ENCODE measurements at regions not wholly inside any gene's neighbourhood (a gene's known extent, or its start where the extent isn't known, plus 50 kb on each side); places are given as distances from the start of the nearest gene placed in this dataset.

DNA sequence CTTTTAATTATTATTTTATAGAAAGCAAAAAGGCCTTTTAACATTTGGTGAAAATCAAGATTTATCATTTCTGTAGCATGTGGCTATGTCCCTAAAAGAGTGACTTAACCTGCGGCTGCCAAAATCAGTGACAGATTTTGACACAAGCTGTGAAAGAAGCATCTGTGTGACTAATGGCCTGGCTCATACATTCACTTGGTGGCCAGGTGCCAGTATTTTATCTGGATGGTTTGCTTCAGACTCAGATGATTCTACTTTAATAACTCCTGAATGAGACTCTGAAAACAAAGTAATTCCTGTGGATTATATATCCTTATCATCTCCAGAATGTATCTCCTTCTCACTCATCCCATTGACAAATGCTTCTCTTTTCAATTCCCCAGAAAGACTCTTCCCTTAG lies 103.0 kb downstream of the FSCB start:
- H3F3A ChIP-seq (replicated peaks; ENCODE audit: low read depth), result no peaks in the 10 kb centered on the region
- Mint-ChIP-seq H3K27ac (no peak overlapping the region), H3K9me3 (no peaks in the 10 kb centered on the region), H3K27me3 (ENCODE audit: insufficient read depth, low read depth, poor library complexity) (peaks cover 2% of the 10 kb centered on the region), H3K36me3 (ENCODE audit: low read depth) (no peaks in the 10 kb centered on the region), H3K4me1 (no peaks in the 10 kb centered on the region), H3K4me3 (no peak overlapping the region)
- no peaks in the 10 kb centered on the region for H4K20me1 ChIP-seq (replicated peaks; ENCODE audit: insufficient read depth)
- H3K4me1 ChIP-seq (ENCODE audit: insufficient read depth), result no peaks in the 10 kb centered on the region
- H2AFZ ChIP-seq, result no peak overlapping the region
- no peaks in the 10 kb centered on the region for H3K27me3 ChIP-seq (ENCODE audit: insufficient read depth)
- ATAC-seq (no peak), DNase-seq (ENCODE audit: low spot score) (no peak)
- no peak overlapping the region for H3K4me2 ChIP-seq
- TF ChIP-seq, protein P1, sequence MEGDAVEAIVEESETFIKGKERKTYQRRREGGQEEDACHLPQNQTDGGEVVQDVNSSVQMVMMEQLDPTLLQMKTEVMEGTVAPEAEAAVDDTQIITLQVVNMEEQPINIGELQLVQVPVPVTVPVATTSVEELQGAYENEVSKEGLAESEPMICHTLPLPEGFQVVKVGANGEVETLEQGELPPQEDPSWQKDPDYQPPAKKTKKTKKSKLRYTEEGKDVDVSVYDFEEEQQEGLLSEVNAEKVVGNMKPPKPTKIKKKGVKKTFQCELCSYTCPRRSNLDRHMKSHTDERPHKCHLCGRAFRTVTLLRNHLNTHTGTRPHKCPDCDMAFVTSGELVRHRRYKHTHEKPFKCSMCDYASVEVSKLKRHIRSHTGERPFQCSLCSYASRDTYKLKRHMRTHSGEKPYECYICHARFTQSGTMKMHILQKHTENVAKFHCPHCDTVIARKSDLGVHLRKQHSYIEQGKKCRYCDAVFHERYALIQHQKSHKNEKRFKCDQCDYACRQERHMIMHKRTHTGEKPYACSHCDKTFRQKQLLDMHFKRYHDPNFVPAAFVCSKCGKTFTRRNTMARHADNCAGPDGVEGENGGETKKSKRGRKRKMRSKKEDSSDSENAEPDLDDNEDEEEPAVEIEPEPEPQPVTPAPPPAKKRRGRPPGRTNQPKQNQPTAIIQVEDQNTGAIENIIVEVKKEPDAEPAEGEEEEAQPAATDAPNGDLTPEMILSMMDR (conservative IDR thresholded peaks at IDR 0.05; ENCODE audit: low read depth in 2 of 2), result no peak
- TF ChIP-seq ZNF114 (CRISPR knock-in tag; IDR thresholded peaks at IDR 0.05) (no peak), EZH2 (IDR thresholded peaks at IDR 0.05; ENCODE audit: low read depth, unreplicated experiment) (no peak), POLR2AphosphoS5 (IDR thresholded peaks at IDR 0.05; ENCODE audit: low read depth) (no peak), EZH2phosphoT487 (IDR thresholded peaks at IDR 0.05; ENCODE audit: unreplicated experiment) (no peak), CREB1 (CRISPR knock-in tag; IDR thresholded peaks at IDR 0.05; ENCODE audit: low read depth) (no peak), STAT1 (IDR thresholded peaks at IDR 0.05; ENCODE audit: unreplicated experiment) (no peak), JUNB (IDR thresholded peaks at IDR 0.05; ENCODE audit: unreplicated experiment) (no peak), NANOG (IDR thresholded peaks at IDR 0.05; ENCODE audit: borderline replicate concordance) (no peak)
- TF ChIP-seq, protein P2, sequence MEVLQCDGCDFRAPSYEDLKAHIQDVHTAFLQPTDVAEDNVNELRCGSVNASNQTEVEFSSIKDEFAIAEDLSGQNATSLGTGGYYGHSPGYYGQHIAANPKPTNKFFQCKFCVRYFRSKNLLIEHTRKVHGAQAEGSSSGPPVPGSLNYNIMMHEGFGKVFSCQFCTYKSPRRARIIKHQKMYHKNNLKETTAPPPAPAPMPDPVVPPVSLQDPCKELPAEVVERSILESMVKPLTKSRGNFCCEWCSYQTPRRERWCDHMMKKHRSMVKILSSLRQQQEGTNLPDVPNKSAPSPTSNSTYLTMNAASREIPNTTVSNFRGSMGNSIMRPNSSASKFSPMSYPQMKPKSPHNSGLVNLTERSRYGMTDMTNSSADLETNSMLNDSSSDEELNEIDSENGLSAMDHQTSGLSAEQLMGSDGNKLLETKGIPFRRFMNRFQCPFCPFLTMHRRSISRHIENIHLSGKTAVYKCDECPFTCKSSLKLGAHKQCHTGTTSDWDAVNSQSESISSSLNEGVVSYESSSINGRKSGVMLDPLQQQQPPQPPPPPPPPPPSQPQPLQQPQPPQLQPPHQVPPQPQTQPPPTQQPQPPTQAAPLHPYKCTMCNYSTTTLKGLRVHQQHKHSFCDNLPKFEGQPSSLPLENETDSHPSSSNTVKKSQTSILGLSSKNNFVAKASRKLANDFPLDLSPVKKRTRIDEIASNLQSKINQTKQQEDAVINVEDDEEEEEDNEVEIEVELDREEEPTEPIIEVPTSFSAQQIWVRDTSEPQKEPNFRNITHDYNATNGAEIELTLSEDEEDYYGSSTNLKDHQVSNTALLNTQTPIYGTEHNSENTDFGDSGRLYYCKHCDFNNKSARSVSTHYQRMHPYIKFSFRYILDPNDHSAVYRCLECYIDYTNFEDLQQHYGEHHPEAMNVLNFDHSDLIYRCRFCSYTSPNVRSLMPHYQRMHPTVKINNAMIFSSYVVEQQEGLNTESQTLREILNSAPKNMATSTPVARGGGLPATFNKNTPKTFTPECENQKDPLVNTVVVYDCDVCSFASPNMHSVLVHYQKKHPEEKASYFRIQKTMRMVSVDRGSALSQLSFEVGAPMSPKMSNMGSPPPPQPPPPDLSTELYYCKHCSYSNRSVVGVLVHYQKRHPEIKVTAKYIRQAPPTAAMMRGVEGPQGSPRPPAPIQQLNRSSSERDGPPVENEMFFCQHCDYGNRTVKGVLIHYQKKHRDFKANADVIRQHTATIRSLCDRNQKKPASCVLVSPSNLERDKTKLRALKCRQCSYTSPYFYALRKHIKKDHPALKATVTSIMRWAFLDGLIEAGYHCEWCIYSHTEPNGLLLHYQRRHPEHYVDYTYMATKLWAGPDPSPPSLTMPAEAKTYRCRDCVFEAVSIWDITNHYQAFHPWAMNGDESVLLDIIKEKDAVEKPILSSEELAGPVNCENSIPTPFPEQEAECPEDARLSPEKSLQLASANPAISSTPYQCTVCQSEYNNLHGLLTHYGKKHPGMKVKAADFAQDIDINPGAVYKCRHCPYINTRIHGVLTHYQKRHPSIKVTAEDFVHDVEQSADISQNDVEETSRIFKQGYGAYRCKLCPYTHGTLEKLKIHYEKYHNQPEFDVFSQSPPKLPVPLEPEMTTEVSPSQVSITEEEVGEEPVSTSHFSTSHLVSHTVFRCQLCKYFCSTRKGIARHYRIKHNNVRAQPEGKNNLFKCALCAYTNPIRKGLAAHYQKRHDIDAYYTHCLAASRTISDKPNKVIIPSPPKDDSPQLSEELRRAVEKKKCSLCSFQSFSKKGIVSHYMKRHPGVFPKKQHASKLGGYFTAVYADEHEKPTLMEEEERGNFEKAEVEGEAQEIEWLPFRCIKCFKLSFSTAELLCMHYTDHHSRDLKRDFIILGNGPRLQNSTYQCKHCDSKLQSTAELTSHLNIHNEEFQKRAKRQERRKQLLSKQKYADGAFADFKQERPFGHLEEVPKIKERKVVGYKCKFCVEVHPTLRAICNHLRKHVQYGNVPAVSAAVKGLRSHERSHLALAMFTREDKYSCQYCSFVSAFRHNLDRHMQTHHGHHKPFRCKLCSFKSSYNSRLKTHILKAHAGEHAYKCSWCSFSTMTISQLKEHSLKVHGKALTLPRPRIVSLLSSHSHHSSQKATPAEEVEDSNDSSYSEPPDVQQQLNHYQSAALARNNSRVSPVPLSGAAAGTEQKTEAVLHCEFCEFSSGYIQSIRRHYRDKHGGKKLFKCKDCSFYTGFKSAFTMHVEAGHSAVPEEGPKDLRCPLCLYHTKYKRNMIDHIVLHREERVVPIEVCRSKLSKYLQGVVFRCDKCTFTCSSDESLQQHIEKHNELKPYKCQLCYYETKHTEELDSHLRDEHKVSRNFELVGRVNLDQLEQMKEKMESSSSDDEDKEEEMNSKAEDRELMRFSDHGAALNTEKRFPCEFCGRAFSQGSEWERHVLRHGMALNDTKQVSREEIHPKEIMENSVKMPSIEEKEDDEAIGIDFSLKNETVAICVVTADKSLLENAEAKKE (CRISPR knock-in tag; IDR thresholded peaks at IDR 0.05), result no peak
- TF ChIP-seq, protein P3, sequence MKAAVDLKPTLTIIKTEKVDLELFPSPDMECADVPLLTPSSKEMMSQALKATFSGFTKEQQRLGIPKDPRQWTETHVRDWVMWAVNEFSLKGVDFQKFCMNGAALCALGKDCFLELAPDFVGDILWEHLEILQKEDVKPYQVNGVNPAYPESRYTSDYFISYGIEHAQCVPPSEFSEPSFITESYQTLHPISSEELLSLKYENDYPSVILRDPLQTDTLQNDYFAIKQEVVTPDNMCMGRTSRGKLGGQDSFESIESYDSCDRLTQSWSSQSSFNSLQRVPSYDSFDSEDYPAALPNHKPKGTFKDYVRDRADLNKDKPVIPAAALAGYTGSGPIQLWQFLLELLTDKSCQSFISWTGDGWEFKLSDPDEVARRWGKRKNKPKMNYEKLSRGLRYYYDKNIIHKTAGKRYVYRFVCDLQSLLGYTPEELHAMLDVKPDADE (IDR thresholded peaks at IDR 0.05), result no peak
- H3K9me2 ChIP-seq (ENCODE audit: insufficient read depth), result no peaks in the 10 kb centered on the region
- H3K36me3 ChIP-seq (ENCODE audit: insufficient read depth), result no peaks in the 10 kb centered on the region
- no peak overlapping the region for H3K4me3 ChIP-seq
- H3K79me2 ChIP-seq (replicated peaks; ENCODE audit: insufficient read depth), result no peaks in the 10 kb centered on the region
- no peak overlapping the region for H3K27ac ChIP-seq (ENCODE audit: low read depth)

All from GM23338 (cell line).